Gastrocnemius medialis (tissue), 4 donors: ENCODE measurements at regions not wholly inside any gene's neighbourhood (a gene's known extent, or its start where the extent isn't known, plus 50 kb on each side); places are given as distances from the start of the nearest gene placed in this dataset.

Source experiments
- ATAC-seq, 2 donors: fragments of 150-250 bp; one replicate each; pipeline ENCODE4 v1.9.1; 2016
- DNase-seq, 2 donors: peaks; one replicate each; pipeline ENCODE4 v3.0.0-alpha.2; 2019
- H3K27ac ChIP-seq, 4 donors: fragments of 200-600 bp; sonication (generic); 1 replicate in 1 of 4; 2 replicates in 3 of 4; pipeline ENCODE4 v1.5.1; 2016 to 2018; ENCODE audit warnings: mild to moderate bottlenecking in 2 of 4, moderate library complexity in 1 of 4
- H3K27me3 ChIP-seq, 3 donors: fragments of 200-600 bp; sonication (generic) in 2 of 3; 1 replicate in 1 of 3; 2 replicates in 2 of 3; pipeline versions ENCODE4 v1.5.1 to v1.6.0; 2016 to 2019; ENCODE audit warnings: mild to moderate bottlenecking in 1 of 3, moderate library complexity in 1 of 3
- H3K36me3 ChIP-seq, 2 donors: fragments of 200-600 bp; sonication (generic) in 1 of 2; one replicate each; pipeline ENCODE4 v1.5.1; 2017 to 2018
- H3K4me1 ChIP-seq, 2 donors: fragments of 200-600 bp; sonication (generic) in 1 of 2; one replicate each; pipeline ENCODE4 v1.5.1; 2016 to 2017; ENCODE audit warnings: mild to moderate bottlenecking in 2 of 2
- H3K4me3 ChIP-seq, 4 donors: fragments of 200-600 bp; sonication (generic) in 3 of 4; 1 replicate in 1 of 4; 2 replicates in 3 of 4; pipeline ENCODE4 v1.5.1; 2016 to 2019; ENCODE audit warnings: mild to moderate bottlenecking in 2 of 4
- H3K9me3 ChIP-seq, 3 donors: fragments of 200-600 bp; sonication (generic) in 2 of 3; 1 replicate in 1 of 3; 2 replicates in 2 of 3; pipeline ENCODE4 v1.5.1; 2016 to 2019
- POLR2A ChIP-seq, 2 donors: fragments of 450-650 bp; IDR thresholded peaks; one replicate each; pipeline ENCODE4 v1.6.1; 2017; ENCODE audit warnings: antibody characterized with exemption in 2 of 2, mild to moderate bottlenecking in 2 of 2, moderate library complexity in 2 of 2
- in situ Hi-C, 4 donors: fragments of 200-750 bp; cut with MboI; loops; one replicate each; pipeline versions ENCODE4 v1.15.0 to v1.8.0; 2017; ENCODE audit warnings: low sequenced_read_pairs in 4 of 4
- intact Hi-C: fragments of 100-400 bp; cut with DNase I; formaldehyde crosslinking; loops from one replicate; pipeline ENCODE4 v1.15.1; 2023; ENCODE audit warnings: low total_unique reads
- TF ChIP-seq, protein P1 (sequence below), 5 experiments: fragments of 450-650 bp in 3 of 5; fragments of 200-600 bp in 2 of 5; sonication (generic) in 2 of 5; IDR thresholded peaks in 4 of 5; conservative IDR thresholded peaks in 1 of 5; 1 replicate in 4 of 5; 2 replicates in 1 of 5; pipeline ENCODE4 v1.5.1; 2016 to 2019; ENCODE audit warnings: antibody characterized with exemption in 5 of 5, mild to moderate bottlenecking in 3 of 5, moderate library complexity in 3 of 5

DNA sequence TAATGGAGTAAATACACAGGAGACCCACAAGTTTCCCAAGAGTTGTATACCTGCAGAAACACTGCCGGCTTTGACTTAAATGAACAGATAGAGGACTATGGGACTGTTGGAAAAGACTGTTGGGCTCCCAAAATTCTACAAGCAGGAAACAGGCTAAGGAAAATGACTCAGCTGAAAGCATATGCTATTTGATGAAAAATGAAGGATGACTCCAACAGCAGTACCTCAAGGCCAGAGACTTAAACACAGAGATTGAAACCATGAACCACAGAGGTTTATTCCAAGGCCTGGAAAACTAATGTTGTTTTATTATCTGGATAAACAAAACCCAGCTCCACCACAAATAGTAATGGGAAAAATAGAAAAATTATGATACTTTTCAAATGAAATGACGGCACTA is 187.7 kb downstream of the TNFSF18 start:
- DNase-seq: no peak
- no peaks in the 10 kb centered on the region for H3K9me3 ChIP-seq
- ATAC-seq: no peak
- H3K27me3 ChIP-seq: no peaks in the 10 kb centered on the region
- no peaks in the 10 kb centered on the region for H3K36me3 ChIP-seq
- no peaks in the 10 kb centered on the region for H3K4me1 ChIP-seq
- H3K27ac ChIP-seq: no peak overlapping the region
- in situ Hi-C loops: no loop called here
- intact Hi-C loops: no loop called here
- TF ChIP-seq, protein P1, sequence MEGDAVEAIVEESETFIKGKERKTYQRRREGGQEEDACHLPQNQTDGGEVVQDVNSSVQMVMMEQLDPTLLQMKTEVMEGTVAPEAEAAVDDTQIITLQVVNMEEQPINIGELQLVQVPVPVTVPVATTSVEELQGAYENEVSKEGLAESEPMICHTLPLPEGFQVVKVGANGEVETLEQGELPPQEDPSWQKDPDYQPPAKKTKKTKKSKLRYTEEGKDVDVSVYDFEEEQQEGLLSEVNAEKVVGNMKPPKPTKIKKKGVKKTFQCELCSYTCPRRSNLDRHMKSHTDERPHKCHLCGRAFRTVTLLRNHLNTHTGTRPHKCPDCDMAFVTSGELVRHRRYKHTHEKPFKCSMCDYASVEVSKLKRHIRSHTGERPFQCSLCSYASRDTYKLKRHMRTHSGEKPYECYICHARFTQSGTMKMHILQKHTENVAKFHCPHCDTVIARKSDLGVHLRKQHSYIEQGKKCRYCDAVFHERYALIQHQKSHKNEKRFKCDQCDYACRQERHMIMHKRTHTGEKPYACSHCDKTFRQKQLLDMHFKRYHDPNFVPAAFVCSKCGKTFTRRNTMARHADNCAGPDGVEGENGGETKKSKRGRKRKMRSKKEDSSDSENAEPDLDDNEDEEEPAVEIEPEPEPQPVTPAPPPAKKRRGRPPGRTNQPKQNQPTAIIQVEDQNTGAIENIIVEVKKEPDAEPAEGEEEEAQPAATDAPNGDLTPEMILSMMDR (IDR thresholded peaks at IDR 0.05 in 4 of 5, conservative IDR thresholded peaks at IDR 0.05 in 1 of 5): no peak
- TF ChIP-seq POLR2A (IDR thresholded peaks at IDR 0.05): no peak
- H3K4me3 ChIP-seq: no peak overlapping the region

DNA sequence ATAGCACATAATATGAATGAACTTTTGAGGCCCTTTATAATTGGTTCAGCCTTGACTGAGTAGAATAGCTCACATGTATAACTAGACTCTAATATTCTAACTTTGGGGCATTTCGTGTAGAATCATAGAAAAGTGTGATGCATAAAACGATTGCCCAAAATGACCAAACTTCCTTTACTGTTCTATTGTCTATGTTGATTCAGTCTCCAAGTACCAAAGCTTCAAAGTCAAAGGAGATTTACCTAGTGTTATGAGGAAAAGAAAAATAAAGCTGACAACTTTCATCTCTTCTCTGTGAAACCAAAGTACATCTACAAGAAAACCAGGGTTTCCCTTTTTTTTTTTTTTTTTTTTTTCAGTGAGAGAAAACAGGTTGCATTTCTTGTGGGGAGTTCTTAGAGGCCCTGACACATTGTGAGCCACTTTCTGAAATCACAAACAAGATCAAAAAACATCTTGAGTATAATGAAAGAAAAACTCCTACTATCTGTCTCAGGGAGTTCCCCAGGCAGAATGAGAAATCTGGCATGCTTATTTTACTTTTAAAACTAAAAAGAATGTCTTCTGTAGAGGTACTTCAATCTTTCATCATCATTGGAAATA is 183.4 kb downstream of the TNFSF18 start:
- no peaks in the 10 kb centered on the region for H3K9me3 ChIP-seq
- TF ChIP-seq, protein P1 (IDR thresholded peaks at IDR 0.05 in 4 of 5, conservative IDR thresholded peaks at IDR 0.05 in 1 of 5): no peak
- no peak for TF ChIP-seq POLR2A (IDR thresholded peaks at IDR 0.05)
- no peaks in the 10 kb centered on the region for H3K27me3 ChIP-seq
- no peak overlapping the region for H3K27ac ChIP-seq
- no peak for DNase-seq
- no peaks in the 10 kb centered on the region for H3K4me1 ChIP-seq
- no peaks in the 10 kb centered on the region for H3K36me3 ChIP-seq
- in situ Hi-C loops (no loop called here), intact Hi-C loops (no loop called here)
- no peak for ATAC-seq
- H3K4me3 ChIP-seq: no peak overlapping the region

DNA sequence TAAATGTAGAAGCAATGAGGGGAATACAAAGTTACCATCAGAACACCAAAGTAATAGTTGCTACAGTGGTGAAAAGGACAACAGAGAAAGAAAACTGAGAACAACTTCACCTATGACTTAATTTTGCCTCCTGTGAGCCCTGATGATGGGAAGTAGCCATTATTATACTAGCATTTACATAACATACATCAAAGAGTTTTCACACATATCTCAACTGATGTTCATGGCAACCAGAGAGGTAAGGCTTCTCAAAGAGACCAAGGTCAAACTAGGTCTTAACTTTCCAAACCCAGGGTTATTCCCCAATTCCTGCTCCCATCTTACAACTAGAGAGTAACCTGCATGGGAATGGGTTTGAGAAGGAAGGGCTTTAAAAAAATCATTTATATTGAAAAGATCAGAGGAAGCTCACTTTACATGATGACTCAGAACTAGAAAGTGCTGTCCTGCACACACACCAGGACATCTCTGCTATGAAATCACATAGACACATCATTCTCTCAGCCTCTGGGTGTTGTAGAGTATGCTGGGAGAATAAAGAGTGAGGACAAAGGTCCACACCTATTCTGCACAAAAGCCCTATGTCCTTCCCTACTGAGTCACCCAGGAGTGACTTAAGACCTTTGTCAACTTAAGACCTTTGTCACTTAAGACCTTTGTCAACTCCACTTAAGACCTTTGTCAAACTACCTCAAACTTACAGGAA is 179.7 kb downstream of the TNFSF18 start:
- intact Hi-C loops: no loop called here
- no peak for ATAC-seq

DNA sequence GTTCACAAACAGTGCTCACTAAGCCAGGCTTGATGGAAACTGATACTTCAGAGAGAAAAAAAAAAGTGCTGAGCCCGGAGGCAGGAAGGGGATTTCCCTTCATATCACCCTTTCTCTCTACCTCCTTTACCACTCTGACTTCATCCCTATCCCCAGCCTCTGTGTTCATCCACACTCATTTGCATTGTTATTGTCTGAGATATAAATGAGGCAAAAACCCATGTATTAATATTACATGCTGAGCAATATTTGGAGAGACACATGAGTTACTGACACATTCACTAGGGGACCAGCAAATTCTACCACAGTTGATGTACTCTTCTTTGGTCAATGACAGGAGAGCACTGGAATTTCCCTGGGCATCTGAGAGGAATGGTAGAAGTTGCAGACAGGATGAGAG is 175.8 kb downstream of the TNFSF18 start:
- in situ Hi-C loops (no loop called here), intact Hi-C loops (no loop called here)
- DNase-seq (no peak), ATAC-seq (no peak)
- no peak overlapping the region for H3K4me3 ChIP-seq
- no peak overlapping the region for H3K27ac ChIP-seq
- TF ChIP-seq, protein P1 (IDR thresholded peaks at IDR 0.05 in 4 of 5, conservative IDR thresholded peaks at IDR 0.05 in 1 of 5): no peak
- TF ChIP-seq POLR2A (IDR thresholded peaks at IDR 0.05): no peak
- H3K9me3 ChIP-seq: no peaks in the 10 kb centered on the region
- no peaks in the 10 kb centered on the region for H3K36me3 ChIP-seq
- H3K27me3 ChIP-seq: no peaks in the 10 kb centered on the region
- no peaks in the 10 kb centered on the region for H3K4me1 ChIP-seq

More for the DNA sequence above, 179.7 kb downstream of the TNFSF18 start:
- Histone ChIP-seq H3K4me1 (no peaks in the 10 kb centered on the region), H3K36me3 (no peaks in the 10 kb centered on the region), H3K27ac (no peak overlapping the region), H3K27me3 (no peaks in the 10 kb centered on the region), H3K4me3 (no peak overlapping the region), H3K9me3 (no peaks in the 10 kb centered on the region)
- no peak for DNase-seq
- TF ChIP-seq POLR2A (IDR thresholded peaks at IDR 0.05): no peak
- TF ChIP-seq, protein P1 (IDR thresholded peaks at IDR 0.05 in 4 of 5, conservative IDR thresholded peaks at IDR 0.05 in 1 of 5): no peak
- in situ Hi-C loops: no loop called here
